GM23338 (cell line): ENCODE measurements at regions not wholly inside any gene's neighbourhood (a gene's known extent, or its start where the extent isn't known, plus 50 kb on each side); places are given as distances from the start of the nearest gene placed in this dataset.

Source experiments
- ATAC-seq: fragments of 200-7000 bp; cut with Tn5 transposase; 3 replicates; pipeline ENCODE4 v1.9.1; 2020
- DNase-seq: peaks from one replicate; pipeline ENCODE4 v3.0.0-alpha.2; 2015; ENCODE audit warnings: low spot score
- H2AFZ ChIP-seq: fragments of 200-600 bp; sonication (generic); 2 replicates; pipeline ENCODE4 v1.8.0; 2016; ENCODE audit warnings: antibody characterized with exemption, mild to moderate bottlenecking, moderate library complexity
- H3F3A ChIP-seq: fragments of 200-600 bp; sonication (generic); replicated peaks from 2 replicates; pipeline ENCODE4 v1.8.0; 2017; ENCODE audit warnings: antibody characterized with exemption, mixed run types, low read depth
- H3K27ac ChIP-seq: fragments of 200-600 bp; sonication (generic); 2 replicates; pipeline ENCODE4 v1.6.1; 2016; ENCODE audit warnings: low read depth
- H3K27me3 ChIP-seq: fragments of 200-600 bp; sonication (generic); 2 replicates; pipeline ENCODE4 v1.8.0; 2016; ENCODE audit warnings: mild to moderate bottlenecking, mixed run types, moderate library complexity; ENCODE audit not compliant: insufficient read depth
- H3K36me3 ChIP-seq: fragments of 200-600 bp; sonication (generic); 2 replicates; pipeline ENCODE4 v1.8.0; 2016; ENCODE audit warnings: mild to moderate bottlenecking; ENCODE audit not compliant: insufficient read depth
- H3K4me1 ChIP-seq: fragments of 200-600 bp; sonication (generic); 2 replicates; pipeline ENCODE4 v1.8.0; 2016; ENCODE audit warnings: mild to moderate bottlenecking, moderate library complexity; ENCODE audit not compliant: insufficient read depth
- H3K4me2 ChIP-seq: fragments of 200-600 bp; sonication (generic); 2 replicates; pipeline ENCODE4 v1.7.1; 2017; ENCODE audit warnings: mixed run types
- H3K4me3 ChIP-seq: fragments of 200-600 bp; sonication (generic); 2 replicates; pipeline ENCODE4 v1.6.1; 2016; ENCODE audit warnings: mixed run types
- H3K79me2 ChIP-seq: fragments of 200-600 bp; sonication (generic); replicated peaks from 2 replicates; pipeline ENCODE4 v1.8.0; 2017; ENCODE audit warnings: mild to moderate bottlenecking; ENCODE audit not compliant: insufficient read depth
- H3K9me2 ChIP-seq: fragments of 200-600 bp; sonication (generic); 2 replicates; pipeline ENCODE4 v1.8.0; 2017; ENCODE audit not compliant: insufficient read depth
- H4K20me1 ChIP-seq: fragments of 200-600 bp; sonication (generic); replicated peaks from 2 replicates; pipeline ENCODE4 v1.8.0; 2017; ENCODE audit warnings: mild to moderate bottlenecking; ENCODE audit not compliant: insufficient read depth
- H3K27ac Mint-ChIP-seq: 2 replicates; pipeline ENCODE4 v1.8.0; 2020; ENCODE audit warnings: inconsistent platforms, mild to moderate bottlenecking, moderate library complexity, mixed read lengths
- H3K27me3 Mint-ChIP-seq: 3 replicates; pipeline ENCODE4 v1.8.0; 2022; ENCODE audit warnings: low read depth, mild to moderate bottlenecking, moderate library complexity, mixed read lengths, inconsistent platforms; ENCODE audit not compliant: insufficient read depth, poor library complexity
- H3K36me3 Mint-ChIP-seq: 3 replicates; pipeline ENCODE4 v1.8.0; 2021; ENCODE audit warnings: low read depth, mild to moderate bottlenecking, inconsistent platforms, moderate library complexity, mixed read lengths
- H3K4me1 Mint-ChIP-seq: 3 replicates; pipeline ENCODE4 v1.8.0; 2020; ENCODE audit warnings: mild to moderate bottlenecking, inconsistent platforms, mixed read lengths
- H3K4me3 Mint-ChIP-seq: 3 replicates; pipeline ENCODE4 v1.8.0; 2021; ENCODE audit warnings: moderate library complexity, mild to moderate bottlenecking, inconsistent platforms, mixed read lengths
- H3K9me3 Mint-ChIP-seq: 3 replicates; pipeline ENCODE4 v1.8.0; 2020; ENCODE audit warnings: moderate library complexity, mild to moderate bottlenecking, inconsistent platforms, mixed read lengths
- CREB1 ChIP-seq: fragments of 250-450 bp; sonication (Bioruptor Pico); IDR thresholded peaks from 2 replicates; pipeline ENCODE4 v1.5.0; 2020; ENCODE audit warnings: low read depth, mild to moderate bottlenecking, moderate library complexity
- CTCF ChIP-seq, 2 experiments: fragments of 200-600 bp in 1 of 2; sonication (generic) in 1 of 2; conservative IDR thresholded peaks; 2 replicates each; pipeline versions ENCODE4 v1.5.1 to v1.6.1; 2016 to 2017; ENCODE audit warnings: antibody characterized with exemption in 2 of 2, low read depth in 2 of 2, mild to moderate bottlenecking in 2 of 2, moderate library complexity in 1 of 2
- ETS1 ChIP-seq: IDR thresholded peaks from 2 replicates; pipeline ENCODE4 v1.6.1; 2016; ENCODE audit warnings: antibody characterized with exemption
- EZH2 ChIP-seq: fragments of 200-600 bp; sonication (generic); IDR thresholded peaks from one replicate; pipeline ENCODE4 v1.8.0; 2017; ENCODE audit warnings: antibody characterized with exemption, mild to moderate bottlenecking, low read depth; ENCODE audit not compliant: unreplicated experiment
- JUNB ChIP-seq: IDR thresholded peaks from one replicate; pipeline ENCODE4 v1.6.1; 2016; ENCODE audit warnings: antibody characterized with exemption; ENCODE audit not compliant: unreplicated experiment
- NANOG ChIP-seq: IDR thresholded peaks from 2 replicates; pipeline ENCODE4 v1.6.1; 2016; ENCODE audit warnings: antibody characterized with exemption, borderline replicate concordance
- POLR2AphosphoS5 ChIP-seq: IDR thresholded peaks from 2 replicates; pipeline ENCODE4 v1.6.1; 2016; ENCODE audit warnings: antibody characterized with exemption, low read depth
- REST ChIP-seq: IDR thresholded peaks from one replicate; pipeline ENCODE4 v1.6.1; 2018; ENCODE audit warnings: antibody characterized with exemption; ENCODE audit not compliant: unreplicated experiment
- STAT1 ChIP-seq: IDR thresholded peaks from one replicate; pipeline ENCODE4 v1.6.1; 2016; ENCODE audit warnings: antibody characterized with exemption; ENCODE audit not compliant: unreplicated experiment
- ZNF114 ChIP-seq: fragments of 250-450 bp; sonication (Bioruptor Pico); IDR thresholded peaks from 2 replicates; pipeline ENCODE4 v1.5.0; 2020; ENCODE audit warnings: mild to moderate bottlenecking, moderate library complexity
- ZNF331 ChIP-seq: fragments of 250-450 bp; sonication (Bioruptor Pico); IDR thresholded peaks from 2 replicates; pipeline ENCODE4 v1.5.0; 2020; ENCODE audit warnings: low read depth, mild to moderate bottlenecking, moderate library complexity
- ZNF462 ChIP-seq: fragments of 250-450 bp; sonication (Bioruptor Pico); IDR thresholded peaks from 2 replicates; pipeline ENCODE4 v1.5.0; 2020; ENCODE audit warnings: mild to moderate bottlenecking, moderate library complexity

GRCh38 chr5:35454011-35454525 is 163.6 kb upstream of the SPEF2 start:
- Mint-ChIP-seq H3K36me3 (0 out of 3 replicates have a peak, but pooled peaks cover 3% of the 10 kb centered on the region), H3K9me3 (peaks cover 28% of the 10 kb centered on the region), H3K27ac (no peak overlapping the region), H3K4me3 (no peak overlapping the region), H3K4me1 (no peaks in the 10 kb centered on the region; the same call in 2 of the 3 replicates), H3K27me3 (no peaks in the 10 kb centered on the region)
- H4K20me1 ChIP-seq: no peaks in the 10 kb centered on the region
- no peak for ATAC-seq
- no peaks in the 10 kb centered on the region for H3K36me3 ChIP-seq
- H3F3A ChIP-seq: no peaks in the 10 kb centered on the region
- no peak overlapping the region for H3K27ac ChIP-seq
- no peaks in the 10 kb centered on the region for H3K27me3 ChIP-seq
- no peaks in the 10 kb centered on the region for H3K4me1 ChIP-seq
- no peaks in the 10 kb centered on the region for H3K79me2 ChIP-seq
- no peak for DNase-seq
- no peak overlapping the region for H2AFZ ChIP-seq
- no peak overlapping the region for H3K4me3 ChIP-seq
- H3K4me2 ChIP-seq: no peak overlapping the region
- peaks cover 6% of the 10 kb centered on the region; the same call in 1 of the 2 replicates for H3K9me2 ChIP-seq
- TF ChIP-seq REST: no peak
- TF ChIP-seq ZNF331: no peak
- TF ChIP-seq NANOG: no peak
- no peak for TF ChIP-seq POLR2AphosphoS5
- TF ChIP-seq STAT1: no peak
- no peak for TF ChIP-seq ETS1
- no peak for TF ChIP-seq CTCF (conservative IDR thresholded peaks at IDR 0.05; ENCODE audit: low read depth in 2 of 2)
- TF ChIP-seq CREB1 (CRISPR knock-in tag): no peak
- no peak for TF ChIP-seq EZH2
- TF ChIP-seq JUNB: no peak
- no peak for TF ChIP-seq ZNF114
- TF ChIP-seq ZNF462 (CRISPR knock-in tag): no peak
